Left renal pelvis (tissue), 4 donors: ENCODE measurements at regions not wholly inside any gene's neighbourhood (a gene's known extent, or its start where the extent isn't known, plus 50 kb on each side); places are given as distances from the start of the nearest gene placed in this dataset.
A peak's percentile ranks its signal among the peaks of the same experiment; 100 is the strongest.

Source experiments
- DNase-seq, 4 donors: peaks; one replicate each; pipeline ENCODE4 v3.0.0-alpha.2; 2013; ENCODE audit warnings: low read depth in 4 of 4, low spot score in 3 of 4

DNA sequence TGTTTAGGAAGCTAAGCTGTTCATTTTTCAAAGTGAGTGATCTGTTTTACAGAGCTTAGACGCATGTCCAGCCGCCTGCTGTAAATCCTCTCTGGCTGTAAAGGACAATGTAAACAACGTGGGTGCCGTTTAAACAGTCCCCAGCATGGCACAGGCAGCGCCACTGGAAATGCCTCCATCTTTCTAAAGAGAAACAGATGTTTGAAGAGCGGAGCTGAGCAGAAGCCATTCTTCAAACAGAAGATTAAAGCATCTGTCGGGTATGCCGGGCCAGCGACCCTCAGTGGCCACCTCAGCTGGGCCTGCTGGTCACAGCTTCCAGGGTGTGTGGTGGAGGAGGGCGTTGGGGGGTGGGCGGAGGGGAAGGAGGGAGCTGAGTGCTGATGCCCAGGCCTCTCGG lies 138.6 kb downstream of the ERMARD start:
- no peak for DNase-seq

GRCh38 chr6:169887529-169888140 lies 136.2 kb downstream of the ERMARD start:
- no peak for DNase-seq

DNA sequence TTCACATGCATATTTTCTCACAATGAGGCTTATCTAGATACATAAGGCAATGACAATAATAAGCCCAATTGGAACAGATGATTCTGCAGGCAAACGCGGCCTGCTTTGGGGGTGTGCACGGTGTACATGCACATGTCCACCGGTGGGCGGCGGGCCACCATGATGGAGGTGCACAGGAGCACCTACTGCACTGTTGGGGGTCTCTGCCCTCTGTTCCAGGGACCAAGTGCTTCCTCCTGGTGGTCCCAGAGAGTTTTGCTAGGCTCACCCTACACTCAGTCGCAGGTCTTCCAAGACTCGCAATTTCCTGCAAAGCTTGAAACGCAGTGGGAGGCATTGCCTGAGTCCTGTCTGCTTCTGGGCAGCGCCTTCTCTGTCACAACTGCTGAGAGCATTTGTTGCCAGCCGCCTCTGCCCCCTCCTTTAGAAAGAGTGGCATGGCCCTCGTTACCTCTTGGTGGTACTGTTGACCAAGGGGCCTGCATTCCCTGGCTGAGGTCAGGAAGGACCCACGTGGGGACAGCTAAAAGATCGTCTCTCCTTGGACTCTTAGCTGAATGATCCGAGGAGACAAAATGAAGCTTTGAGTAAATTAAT lies 135.3 kb downstream of the ERMARD start:
- DNase-seq, result no peak

DNA sequence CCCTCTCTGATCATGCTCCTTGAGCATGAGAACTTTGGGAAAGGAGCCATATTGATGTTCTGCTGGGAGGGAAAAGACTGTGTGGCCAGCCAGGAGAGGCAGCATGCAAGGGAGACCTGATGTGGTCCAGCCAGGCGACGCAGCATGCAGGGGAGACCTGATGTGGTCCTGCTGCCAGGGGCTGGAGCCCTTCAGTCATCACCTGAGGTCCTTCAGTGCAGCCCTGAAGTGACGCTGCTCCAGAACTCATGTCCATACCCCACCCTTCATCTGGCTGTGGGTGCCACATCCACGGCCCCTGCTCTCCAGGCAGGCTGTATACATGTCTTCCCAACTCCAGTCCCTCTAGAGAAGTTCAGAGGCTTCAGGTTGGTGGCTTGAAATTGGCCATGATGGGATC lies 134.4 kb downstream of the ERMARD start:
- DNase-seq, result no peak

DNA sequence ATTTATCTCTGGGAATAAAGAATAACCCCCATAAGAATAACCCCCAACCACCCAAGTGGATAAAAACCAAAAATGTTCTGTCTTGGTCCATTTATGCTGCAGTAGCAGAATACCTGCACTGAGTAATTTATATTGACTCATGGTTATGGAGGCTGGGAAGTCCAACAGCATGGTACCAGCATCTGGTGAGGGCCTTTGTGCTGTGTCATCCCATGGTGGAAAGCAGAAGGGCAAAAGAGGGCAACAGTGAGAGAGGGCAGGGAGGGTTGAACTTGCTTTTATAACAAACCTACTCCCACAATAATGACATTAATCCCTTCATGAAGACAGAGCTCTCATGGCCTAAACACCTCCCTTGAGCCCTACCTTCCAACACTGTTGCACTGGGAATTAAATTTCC lies 133.7 kb downstream of the ERMARD start:
- no peak for DNase-seq

DNA sequence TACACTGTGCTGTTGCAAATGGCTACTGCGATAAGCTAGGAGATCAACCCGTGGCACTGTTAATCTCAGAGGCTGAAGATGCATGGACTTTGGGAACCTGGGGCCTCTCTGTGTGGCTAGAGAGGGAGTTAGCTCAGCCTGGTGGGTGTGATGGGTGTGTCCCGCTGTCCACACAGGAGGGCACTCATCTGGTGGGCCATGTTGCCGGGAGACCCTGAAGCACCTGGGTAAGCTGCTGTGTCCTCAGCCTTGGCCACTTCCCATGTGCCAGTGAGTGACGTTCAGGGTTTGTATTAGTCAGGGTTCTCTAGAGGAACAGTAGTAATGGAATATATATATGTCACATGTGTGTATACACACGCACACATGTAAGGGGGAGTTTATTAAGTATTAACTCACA lies 132.7 kb downstream of the ERMARD start:
- no peak for DNase-seq

- no peak for DNase-seq
Observed at GRCh38 chr6:169883316-169883715, 131.9 kb downstream of the ERMARD start.

DNA sequence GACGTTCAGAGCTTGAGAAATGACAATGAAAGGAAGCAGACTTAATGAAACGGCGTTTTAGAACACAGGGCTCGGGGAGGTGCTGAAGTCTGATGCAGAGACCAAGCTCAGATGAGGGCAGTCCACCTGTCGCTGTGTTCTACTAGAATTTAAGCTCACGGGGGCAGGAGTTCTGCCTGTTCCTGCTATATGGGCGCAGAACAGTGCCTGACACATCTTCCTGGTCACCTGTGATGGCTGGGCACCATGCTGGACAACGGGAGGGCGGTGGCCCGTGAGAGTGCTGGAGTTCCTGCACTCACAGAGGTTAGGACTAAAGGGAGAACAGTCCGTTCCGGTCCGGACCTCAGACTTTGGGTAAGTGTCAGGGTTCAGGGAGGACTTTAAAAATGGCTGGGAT lies 130.6 kb downstream of the ERMARD start:
- DNase-seq, result no peak

- DNase-seq, result no peak
Observed at GRCh38 chr6:169881398-169881797, 130.0 kb downstream of the ERMARD start.

- DNase-seq, result no peak
Observed at GRCh38 chr6:169880516-169880915, 129.1 kb downstream of the ERMARD start.

DNA sequence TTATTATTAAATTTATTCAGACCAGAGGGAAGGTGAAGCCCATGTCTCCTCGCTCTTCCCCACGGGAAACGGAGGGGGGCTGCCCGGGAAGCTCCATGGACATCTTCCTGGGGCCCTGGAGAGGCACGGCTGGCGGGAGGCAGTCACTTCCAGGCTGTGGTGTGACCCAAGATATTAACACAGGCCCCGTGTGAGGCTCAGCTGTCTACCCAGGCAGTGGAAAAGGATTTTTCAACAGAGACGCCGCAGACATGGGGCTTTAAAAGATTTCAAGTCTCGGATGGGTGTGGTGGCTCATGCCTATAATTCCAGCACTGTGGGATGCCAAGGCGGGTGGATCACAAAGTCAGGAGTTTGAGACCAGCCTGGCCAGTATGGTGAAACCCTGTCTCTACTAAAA lies 117.9 kb downstream of the ERMARD start:
- DNase-seq, result no peak

GRCh38 chr6:169868458-169868857 lies 117.0 kb downstream of the ERMARD start:
- no peak for DNase-seq

GRCh38 chr6:169867751-169868191 lies 116.3 kb downstream of the ERMARD start:
- DNase-seq, result no peak

GRCh38 chr6:169866668-169867521 lies 115.5 kb downstream of the ERMARD start:
- no peak for DNase-seq

DNA sequence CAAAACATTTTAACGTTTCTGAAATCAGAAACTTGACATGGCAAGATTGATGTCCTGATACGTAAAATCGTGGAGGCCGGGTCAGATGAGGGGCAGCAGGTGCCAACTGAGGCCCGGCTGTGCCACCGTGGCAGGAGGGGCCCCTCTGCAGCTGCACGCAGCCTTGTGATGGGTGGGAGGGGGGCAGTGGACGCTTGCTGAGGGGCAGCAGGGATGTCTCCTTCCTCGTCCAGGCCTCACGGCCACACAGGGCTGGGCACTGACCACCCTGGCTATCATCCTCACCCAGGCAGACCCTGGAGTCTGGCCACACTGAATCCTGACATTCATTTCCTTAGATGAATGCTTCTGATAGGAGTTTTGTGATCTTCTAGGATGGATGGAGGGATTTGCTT lies 114.7 kb downstream of the ERMARD start:
- no peak for DNase-seq

GRCh38 chr6:169865346-169866139 lies 114.1 kb downstream of the ERMARD start:
- no peak for DNase-seq

- peak in 2 of 4 donors; percentile 26 to 51 for DNase-seq
Observed at GRCh38 chr6:169864148-169865020, 113.0 kb downstream of the ERMARD start.

DNA sequence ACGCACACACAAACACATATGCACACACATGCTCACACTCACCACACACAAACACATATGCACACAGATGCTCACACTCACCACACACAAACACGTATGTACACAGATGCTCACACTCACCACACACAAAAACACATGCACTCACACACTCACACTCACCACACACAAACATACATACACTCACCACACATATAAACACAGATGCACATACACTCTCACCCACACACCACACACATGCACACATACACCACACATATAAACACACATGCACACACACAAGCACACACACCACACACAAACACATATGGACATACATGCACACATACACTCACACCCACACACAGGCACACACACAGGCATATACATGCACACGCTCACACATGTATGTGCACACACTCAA lies 112.3 kb downstream of the ERMARD start:
- no peak for DNase-seq

DNA sequence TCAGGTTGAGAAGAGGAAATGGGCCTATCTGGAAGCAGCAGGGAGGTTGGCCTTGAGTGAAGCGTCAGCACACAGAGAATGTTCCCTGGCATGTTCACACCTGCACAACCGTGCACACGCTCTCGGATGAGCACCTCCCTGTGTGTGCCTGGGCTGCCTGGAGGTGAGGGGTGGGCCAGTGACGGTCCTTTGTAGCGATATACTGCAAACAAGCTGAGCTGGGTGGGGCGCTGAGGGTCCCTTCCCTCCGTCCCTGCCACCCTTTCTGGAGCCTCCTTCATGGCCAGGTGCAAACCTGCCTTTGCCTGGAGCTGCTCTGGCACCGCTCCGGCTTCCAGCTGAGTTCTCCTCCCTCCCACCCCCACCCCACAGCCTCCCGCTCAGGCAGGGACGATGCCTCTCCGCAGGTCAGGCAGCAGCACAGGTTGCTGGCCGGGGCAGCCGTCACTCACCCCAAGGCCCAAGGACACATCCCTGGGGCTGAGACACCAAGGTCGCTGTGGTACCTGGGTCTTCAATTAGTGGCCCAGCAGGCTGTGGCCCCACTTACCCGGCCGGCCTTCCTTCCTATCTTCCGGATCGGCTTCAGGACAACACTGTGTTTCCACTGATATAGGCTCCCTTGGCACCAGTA lies 111.6 kb downstream of the ERMARD start:
- no peak for DNase-seq
